Activated CD8-positive, alpha-beta memory T cell treated with anti-CD3 and anti-CD28 coated beads for 48 hours (primary cell): ENCODE measurements at regions not wholly inside any gene's neighbourhood (a gene's known extent, or its start where the extent isn't known, plus 50 kb on each side); places are given as distances from the start of the nearest gene placed in this dataset.

Experiments
- DNase-seq, 3 experiments: peaks; one replicate each; pipeline ENCODE4 v3.0.0-alpha.2; 2020; ENCODE audit warnings: low read depth in 2 of 3, low spot score in 2 of 3

- no peak for DNase-seq
Measured at GRCh38 chr7:130910949-130911944, 177.2 kb upstream of the KLF14 start.

- no peak for DNase-seq
Measured at GRCh38 chr7:130912082-130912861, 178.3 kb upstream of the KLF14 start.

GRCh38 chr7:130912862-130913638 is 179.0 kb upstream of the KLF14 start:
- DNase-seq = peak in 2 of 3 experiments; percentile 71 to 74

- no peak for DNase-seq
Measured at GRCh38 chr7:130913639-130914553, 179.9 kb upstream of the KLF14 start.

GRCh38 chr7:130914554-130915294 is 180.7 kb upstream of the KLF14 start:
- DNase-seq = no peak

- no peak for DNase-seq
Measured at GRCh38 chr7:130917669-130918128, 183.7 kb upstream of the KLF14 start.

GRCh38 chr7:130918129-130919052 is 184.4 kb upstream of the KLF14 start:
- DNase-seq = no peak

- DNase-seq = no peak
Measured at GRCh38 chr7:130919316-130920103, 185.5 kb upstream of the KLF14 start.

GRCh38 chr7:130920122-130920521 is 186.1 kb upstream of the KLF14 start:
- no peak for DNase-seq

GRCh38 chr7:130921391-130922180 is 187.6 kb upstream of the KLF14 start:
- DNase-seq = no peak

GRCh38 chr7:130922206-130923112 is 188.5 kb upstream of the KLF14 start:
- DNase-seq = no peak

- no peak for DNase-seq
Measured at GRCh38 chr7:130923365-130923764, 189.4 kb upstream of the KLF14 start.

GRCh38 chr7:130923930-130924329 is 189.9 kb upstream of the KLF14 start:
- no peak for DNase-seq

GRCh38 chr7:130925136-130925794 is 191.3 kb upstream of the KLF14 start:
- no peak for DNase-seq
